GM21515 (cell line): ENCODE measurements at regions not wholly inside any gene's neighbourhood (a gene's known extent, or its start where the extent isn't known, plus 50 kb on each side); places are given as distances from the start of the nearest gene placed in this dataset.

Experiments
- ATAC-seq: cut with Tn5 transposase; IDR thresholded peaks from one replicate; pipeline ENCODE4 v1.9.1; 2021; ENCODE audit not compliant: unreplicated experiment

GRCh38 chr6:44531442-44532015 is 144.0 kb downstream of the CDC5L start:
- no peak for ATAC-seq

DNA sequence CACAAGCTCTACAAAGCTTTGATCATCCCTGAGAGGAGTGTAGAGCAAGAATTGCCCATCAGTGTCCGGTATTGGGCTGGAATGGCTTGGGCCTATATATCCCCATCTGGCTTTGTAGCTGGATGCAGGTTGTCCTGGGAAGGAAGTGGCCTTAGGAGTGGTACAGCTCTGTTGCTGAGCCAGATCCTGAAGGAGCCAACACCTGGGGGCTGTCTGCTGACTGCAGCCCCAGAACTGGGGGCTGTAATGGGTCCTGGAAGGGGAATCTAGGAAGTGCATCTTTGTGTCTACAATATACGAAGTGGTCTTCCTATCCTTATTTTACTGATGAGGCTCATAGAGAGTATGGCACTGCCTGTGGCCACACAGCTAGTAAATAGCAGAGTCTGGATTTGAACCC is 145.9 kb downstream of the CDC5L start:
- ATAC-seq: no peak

DNA sequence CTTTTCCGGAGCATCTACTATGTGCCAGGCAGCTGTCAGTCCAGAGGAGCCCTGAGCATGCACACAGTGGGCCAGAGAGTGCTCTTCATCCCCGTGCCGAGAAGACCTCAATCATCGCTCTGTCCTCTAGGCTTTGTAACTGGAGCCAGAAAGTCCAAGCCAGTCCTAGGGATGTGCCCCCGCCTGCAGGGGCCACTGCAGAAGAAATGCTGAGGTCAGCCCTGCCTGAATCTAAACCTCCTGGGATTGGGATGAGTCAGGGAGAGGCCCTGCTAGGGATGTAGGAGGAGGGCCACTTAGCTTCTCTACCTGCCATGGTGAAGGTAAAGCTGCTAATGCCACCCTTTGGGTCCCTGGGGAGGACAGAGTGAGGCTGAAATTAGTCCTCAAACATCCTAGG is 146.8 kb downstream of the CDC5L start:
- no peak for ATAC-seq

GRCh38 chr6:44535446-44535845 is 147.9 kb downstream of the CDC5L start:
- ATAC-seq: no peak

DNA sequence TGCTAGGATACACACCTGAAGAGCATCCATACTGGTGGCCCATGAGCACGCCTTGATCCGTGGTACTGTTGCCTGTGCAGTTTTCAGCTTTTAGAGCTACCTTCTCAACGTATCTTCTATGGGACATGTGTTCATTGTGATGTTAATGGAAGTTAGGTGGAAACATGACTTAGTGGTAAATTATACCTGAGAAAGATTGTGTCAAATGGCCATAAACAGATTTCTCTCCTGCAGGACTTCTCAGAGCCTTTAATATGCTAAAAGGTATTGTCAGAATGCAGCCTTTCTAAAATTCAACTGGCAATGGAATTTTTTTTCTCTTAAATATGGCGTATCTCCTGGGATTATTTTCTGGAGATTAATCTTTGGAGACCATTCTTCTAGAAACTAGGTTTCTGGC is 148.5 kb downstream of the CDC5L start:
- ATAC-seq: no peak

DNA sequence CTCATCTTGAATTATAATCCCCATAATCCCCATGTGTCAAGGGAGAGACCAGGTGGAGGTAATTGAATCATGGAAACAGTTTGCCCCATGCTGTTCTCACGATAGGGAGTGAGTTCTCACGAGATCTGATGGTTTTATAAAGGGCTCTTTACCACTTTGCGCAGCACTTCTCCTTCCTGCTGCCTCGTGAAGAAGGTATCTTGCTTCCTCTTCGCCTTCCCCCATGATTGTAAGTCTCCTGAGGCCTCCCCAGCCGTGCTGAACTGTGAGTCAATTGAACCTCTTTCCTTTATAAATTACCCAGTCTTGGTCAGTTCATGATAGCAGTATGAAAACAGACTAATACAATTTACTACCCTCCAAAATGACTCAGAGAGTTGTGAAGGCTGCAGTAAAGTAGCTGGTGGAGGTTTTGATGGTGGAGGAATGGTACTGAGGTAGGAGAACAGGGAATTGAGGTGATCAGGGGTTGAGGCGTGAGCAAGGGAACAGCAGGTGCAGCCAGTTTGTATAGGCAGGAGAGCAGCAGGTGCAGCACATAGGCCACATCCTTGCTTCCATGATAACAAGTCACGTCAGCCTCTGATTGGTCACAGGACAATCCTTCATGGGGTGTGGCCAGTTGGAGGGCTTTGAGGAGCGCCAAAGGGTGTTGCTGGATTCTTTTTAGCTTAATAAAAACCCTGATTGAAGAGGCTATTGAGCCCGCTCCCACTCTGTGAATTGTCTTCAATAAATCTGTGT is 150.0 kb downstream of the CDC5L start:
- no peak for ATAC-seq

- no peak for ATAC-seq
Observed at GRCh38 chr6:44538131-44538806, 150.8 kb downstream of the CDC5L start.

DNA sequence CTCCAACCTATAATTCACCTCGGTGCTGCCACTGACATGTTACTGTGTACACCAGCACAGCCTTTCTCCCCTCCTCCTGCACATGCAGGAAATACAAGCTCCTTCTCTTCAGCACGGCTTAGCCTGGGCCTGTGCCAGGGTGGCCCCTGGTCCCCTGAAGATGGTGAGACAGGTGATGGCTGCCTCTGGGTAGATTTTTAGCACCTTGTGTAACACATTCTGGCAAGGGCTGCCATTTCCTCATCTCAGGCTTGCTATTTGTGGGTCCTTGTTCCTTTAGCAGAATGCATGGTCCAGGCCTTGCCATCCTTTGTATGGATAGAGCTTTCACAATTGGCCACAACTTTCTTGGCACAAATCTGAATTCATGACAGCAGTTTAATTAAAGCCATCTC is 151.3 kb downstream of the CDC5L start:
- no peak for ATAC-seq

DNA sequence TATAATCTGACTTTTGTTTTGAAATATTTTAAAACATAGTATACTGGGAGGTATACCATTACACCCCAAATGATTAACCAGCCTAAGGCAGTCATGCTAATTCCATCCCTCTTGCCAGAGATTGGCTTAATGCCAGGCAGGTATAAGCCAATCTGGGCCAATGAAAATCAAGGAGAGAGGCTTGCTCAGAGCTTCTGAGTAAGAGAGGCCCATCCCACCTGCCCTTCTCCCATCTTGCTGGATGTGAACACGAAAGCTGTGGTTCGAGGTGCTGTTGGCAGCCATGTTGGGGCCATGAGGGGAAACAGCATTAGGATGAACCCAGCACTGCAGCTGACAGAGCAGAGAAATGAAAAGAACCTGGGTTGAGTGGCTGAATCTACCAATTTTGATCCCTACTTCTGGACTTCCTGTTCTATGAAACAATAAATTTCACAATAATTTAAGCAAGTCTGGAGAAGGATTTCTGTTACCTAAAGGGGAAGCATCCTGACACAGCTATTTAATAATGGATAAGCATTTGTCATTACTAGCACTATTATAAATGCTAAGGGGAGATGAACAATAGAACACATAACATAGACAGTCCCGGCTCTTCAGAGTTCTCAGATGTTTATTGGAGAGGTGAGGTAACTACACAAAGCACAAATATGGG is 152.3 kb downstream of the CDC5L start:
- ATAC-seq: no peak

DNA sequence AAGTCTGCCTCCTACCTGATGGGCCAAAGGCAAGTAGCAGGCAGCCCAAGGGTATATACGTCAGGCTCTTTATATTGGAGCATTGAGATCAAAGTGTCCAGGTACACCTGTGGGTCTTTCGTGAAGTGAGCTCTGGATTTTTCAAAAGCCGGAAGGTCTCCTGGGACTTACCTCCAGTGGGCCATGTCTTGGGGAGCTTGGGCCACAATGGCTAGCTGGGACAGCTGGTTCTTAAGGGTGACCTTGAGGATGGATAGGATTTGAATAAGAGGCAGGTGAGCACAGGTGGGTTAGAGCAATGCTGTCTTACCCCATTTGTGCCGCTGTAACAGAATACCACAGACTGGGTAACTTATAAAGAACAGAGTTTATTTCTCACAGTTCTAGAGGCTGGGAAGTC is 153.4 kb downstream of the CDC5L start:
- no peak for ATAC-seq

- ATAC-seq: no peak
Observed at GRCh38 chr6:44542401-44543116, 155.1 kb downstream of the CDC5L start.

- ATAC-seq: no peak
Observed at GRCh38 chr6:44543664-44544063, 156.2 kb downstream of the CDC5L start.

DNA sequence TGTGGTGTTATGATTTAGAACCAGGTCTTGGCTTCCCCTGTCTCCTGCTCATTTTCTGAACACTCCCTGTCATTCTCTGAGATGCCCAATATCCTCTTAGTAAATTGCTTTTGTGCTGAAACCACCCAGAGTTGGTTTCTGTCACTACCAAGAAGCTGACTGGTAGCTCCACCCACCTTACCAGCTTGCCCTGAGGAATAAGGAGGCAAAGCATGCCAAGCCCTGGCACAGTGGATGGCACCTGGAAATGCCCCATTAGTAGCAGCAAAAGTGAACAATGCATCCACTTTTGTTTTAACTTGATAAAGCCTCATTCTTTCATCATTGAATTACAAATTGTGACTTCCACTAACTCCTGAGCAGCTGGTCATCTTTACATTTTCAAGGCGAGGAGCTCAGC is 157.7 kb downstream of the CDC5L start:
- no peak for ATAC-seq

GRCh38 chr6:44548319-44548718 is 160.8 kb downstream of the CDC5L start:
- ATAC-seq: no peak

GRCh38 chr6:44549516-44549915 is 162.0 kb downstream of the CDC5L start:
- no peak for ATAC-seq

DNA sequence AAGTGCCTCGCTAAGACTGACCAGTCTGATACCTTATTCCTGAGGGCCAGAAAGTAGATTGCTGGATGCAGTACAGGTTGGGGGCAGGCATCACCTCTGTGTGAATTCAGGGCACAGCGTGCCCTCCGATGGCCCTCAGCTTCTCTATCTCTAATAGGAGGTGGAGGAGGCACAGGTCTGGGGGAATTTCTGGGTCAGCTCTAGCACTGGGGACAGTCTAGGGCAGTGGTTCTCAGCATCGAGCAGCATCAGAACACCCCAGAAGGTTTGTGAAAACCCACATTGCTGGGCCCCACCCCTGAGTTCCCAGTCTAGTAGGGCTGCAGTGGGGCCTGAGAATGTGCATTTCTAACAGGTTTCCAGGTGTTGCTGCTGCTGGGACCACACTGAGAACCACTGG is 166.7 kb downstream of the CDC5L start:
- no peak for ATAC-seq

- no peak for ATAC-seq
Observed at GRCh38 chr6:44554861-44555260, 167.4 kb downstream of the CDC5L start.

DNA sequence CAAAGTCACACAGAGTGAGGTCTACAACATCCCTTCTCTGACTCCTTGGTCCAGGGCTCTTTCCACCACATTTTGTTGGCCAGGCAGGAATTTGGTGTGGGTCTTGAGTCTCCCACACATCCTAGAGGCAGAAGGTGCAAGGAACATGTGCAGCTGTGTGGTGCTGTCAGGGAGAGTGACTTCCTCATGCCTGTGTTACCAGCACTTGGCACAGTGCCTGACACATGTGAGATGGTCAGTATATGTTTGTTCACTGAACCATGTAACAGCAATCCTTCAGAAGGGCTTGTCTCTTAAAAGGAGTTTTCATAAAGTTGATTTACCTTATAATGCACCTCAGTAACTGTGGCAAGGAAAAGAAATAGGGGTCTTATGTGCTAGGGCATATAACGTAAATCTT is 168.5 kb downstream of the CDC5L start:
- no peak for ATAC-seq

GRCh38 chr6:44558024-44558831 is 170.7 kb downstream of the CDC5L start:
- ATAC-seq: no peak

- no peak for ATAC-seq
Observed at GRCh38 chr6:44558832-44559251, 171.3 kb downstream of the CDC5L start.
